Body of pancreas (tissue), 4 donors: ENCODE measurements at regions not wholly inside any gene's neighbourhood (a gene's known extent, or its start where the extent isn't known, plus 50 kb on each side); places are given as distances from the start of the nearest gene placed in this dataset.

ENCODE experiments used
- POLR2A ChIP-seq, 3 donors: fragments of 450-650 bp; IDR thresholded peaks; one replicate each; pipeline ENCODE4 v1.6.1; 2016; ENCODE audit warnings: antibody characterized with exemption in 3 of 3, mild to moderate bottlenecking in 2 of 3
- TF ChIP-seq, protein P1 (sequence below), 7 experiments: fragments of 450-650 bp in 4 of 7; fragments of 200-600 bp in 3 of 7; sonication (generic) in 3 of 7; IDR thresholded peaks; one replicate each; pipeline ENCODE4 v1.5.1; 2016 to 2019; ENCODE audit warnings: antibody characterized with exemption in 7 of 7

DNA sequence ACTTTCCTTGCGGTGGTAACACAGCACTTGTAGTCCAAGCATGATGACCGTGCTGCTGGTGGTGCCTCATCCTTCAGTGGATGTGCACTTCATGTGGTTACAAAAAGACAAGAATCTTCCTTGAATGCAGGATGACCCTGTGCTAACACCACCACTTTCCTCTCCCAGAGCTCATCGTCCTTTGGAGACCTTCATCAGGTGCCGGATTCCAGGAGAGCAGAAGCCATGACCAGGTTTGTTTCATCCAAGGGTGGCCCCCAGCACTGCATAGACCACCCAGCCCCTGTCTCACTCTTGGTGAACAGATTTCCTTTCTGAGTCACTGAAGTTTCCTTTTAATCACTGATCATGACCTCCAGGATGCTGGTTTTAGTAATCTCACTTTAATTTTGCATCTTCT lies 101.2 kb upstream of the SYNDIG1 start:
- TF ChIP-seq, protein P1, sequence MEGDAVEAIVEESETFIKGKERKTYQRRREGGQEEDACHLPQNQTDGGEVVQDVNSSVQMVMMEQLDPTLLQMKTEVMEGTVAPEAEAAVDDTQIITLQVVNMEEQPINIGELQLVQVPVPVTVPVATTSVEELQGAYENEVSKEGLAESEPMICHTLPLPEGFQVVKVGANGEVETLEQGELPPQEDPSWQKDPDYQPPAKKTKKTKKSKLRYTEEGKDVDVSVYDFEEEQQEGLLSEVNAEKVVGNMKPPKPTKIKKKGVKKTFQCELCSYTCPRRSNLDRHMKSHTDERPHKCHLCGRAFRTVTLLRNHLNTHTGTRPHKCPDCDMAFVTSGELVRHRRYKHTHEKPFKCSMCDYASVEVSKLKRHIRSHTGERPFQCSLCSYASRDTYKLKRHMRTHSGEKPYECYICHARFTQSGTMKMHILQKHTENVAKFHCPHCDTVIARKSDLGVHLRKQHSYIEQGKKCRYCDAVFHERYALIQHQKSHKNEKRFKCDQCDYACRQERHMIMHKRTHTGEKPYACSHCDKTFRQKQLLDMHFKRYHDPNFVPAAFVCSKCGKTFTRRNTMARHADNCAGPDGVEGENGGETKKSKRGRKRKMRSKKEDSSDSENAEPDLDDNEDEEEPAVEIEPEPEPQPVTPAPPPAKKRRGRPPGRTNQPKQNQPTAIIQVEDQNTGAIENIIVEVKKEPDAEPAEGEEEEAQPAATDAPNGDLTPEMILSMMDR (IDR thresholded peaks at IDR 0.05) = no peak
- TF ChIP-seq POLR2A (IDR thresholded peaks at IDR 0.05) = no peak
